ENCODE measurements at regions not wholly inside any gene's neighbourhood (a gene's known extent, or its start where the extent isn't known, plus 50 kb on each side); places are given as distances from the start of the nearest gene placed in this dataset.

DNA sequence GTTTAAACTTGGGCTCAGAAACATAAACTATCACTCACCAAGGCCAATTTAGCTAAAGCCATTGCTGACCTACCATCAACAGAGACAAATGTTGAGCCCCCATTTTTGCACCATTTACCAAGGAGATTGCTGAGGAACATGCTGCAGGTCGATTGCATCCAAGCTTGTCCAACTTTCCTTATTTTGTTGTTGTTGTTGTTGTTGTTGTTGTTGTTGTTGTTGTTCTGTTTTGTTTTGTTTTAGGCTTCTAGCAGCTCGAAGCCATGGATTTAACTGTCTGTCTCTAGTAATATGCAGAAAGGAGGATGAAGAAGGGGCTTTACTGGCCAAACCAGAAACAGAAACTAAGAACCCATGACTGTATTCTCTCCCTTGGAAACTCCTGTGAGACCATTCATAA is 571.5 kb downstream of the IRS1 start:
- H3K9me3 Mint-ChIP-seq = no peaks in the 10 kb centered on the region
- H4K20me1 ChIP-seq (replicated peaks; ENCODE audit: insufficient read depth) = no peaks in the 10 kb centered on the region
- no peak for TF ChIP-seq CREB1 (CRISPR knock-in tag; IDR thresholded peaks at IDR 0.05; ENCODE audit: low read depth)
- TF ChIP-seq, protein P1, sequence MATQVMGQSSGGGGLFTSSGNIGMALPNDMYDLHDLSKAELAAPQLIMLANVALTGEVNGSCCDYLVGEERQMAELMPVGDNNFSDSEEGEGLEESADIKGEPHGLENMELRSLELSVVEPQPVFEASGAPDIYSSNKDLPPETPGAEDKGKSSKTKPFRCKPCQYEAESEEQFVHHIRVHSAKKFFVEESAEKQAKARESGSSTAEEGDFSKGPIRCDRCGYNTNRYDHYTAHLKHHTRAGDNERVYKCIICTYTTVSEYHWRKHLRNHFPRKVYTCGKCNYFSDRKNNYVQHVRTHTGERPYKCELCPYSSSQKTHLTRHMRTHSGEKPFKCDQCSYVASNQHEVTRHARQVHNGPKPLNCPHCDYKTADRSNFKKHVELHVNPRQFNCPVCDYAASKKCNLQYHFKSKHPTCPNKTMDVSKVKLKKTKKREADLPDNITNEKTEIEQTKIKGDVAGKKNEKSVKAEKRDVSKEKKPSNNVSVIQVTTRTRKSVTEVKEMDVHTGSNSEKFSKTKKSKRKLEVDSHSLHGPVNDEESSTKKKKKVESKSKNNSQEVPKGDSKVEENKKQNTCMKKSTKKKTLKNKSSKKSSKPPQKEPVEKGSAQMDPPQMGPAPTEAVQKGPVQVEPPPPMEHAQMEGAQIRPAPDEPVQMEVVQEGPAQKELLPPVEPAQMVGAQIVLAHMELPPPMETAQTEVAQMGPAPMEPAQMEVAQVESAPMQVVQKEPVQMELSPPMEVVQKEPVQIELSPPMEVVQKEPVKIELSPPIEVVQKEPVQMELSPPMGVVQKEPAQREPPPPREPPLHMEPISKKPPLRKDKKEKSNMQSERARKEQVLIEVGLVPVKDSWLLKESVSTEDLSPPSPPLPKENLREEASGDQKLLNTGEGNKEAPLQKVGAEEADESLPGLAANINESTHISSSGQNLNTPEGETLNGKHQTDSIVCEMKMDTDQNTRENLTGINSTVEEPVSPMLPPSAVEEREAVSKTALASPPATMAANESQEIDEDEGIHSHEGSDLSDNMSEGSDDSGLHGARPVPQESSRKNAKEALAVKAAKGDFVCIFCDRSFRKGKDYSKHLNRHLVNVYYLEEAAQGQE (IDR thresholded peaks at IDR 0.05; ENCODE audit: unreplicated experiment) = no peak
- no peak for TF ChIP-seq EZH2phosphoT487 (IDR thresholded peaks at IDR 0.05; ENCODE audit: unreplicated experiment)
- TF ChIP-seq STAT1 (IDR thresholded peaks at IDR 0.05; ENCODE audit: unreplicated experiment) = no peak
- TF ChIP-seq EZH2 (IDR thresholded peaks at IDR 0.05; ENCODE audit: low read depth, unreplicated experiment) = no peak
- TF ChIP-seq NANOG (IDR thresholded peaks at IDR 0.05; ENCODE audit: borderline replicate concordance) = no peak
- TF ChIP-seq, protein P2, sequence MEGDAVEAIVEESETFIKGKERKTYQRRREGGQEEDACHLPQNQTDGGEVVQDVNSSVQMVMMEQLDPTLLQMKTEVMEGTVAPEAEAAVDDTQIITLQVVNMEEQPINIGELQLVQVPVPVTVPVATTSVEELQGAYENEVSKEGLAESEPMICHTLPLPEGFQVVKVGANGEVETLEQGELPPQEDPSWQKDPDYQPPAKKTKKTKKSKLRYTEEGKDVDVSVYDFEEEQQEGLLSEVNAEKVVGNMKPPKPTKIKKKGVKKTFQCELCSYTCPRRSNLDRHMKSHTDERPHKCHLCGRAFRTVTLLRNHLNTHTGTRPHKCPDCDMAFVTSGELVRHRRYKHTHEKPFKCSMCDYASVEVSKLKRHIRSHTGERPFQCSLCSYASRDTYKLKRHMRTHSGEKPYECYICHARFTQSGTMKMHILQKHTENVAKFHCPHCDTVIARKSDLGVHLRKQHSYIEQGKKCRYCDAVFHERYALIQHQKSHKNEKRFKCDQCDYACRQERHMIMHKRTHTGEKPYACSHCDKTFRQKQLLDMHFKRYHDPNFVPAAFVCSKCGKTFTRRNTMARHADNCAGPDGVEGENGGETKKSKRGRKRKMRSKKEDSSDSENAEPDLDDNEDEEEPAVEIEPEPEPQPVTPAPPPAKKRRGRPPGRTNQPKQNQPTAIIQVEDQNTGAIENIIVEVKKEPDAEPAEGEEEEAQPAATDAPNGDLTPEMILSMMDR (conservative IDR thresholded peaks at IDR 0.05; ENCODE audit: low read depth in 2 of 2) = no peak
- no peak for TF ChIP-seq POLR2AphosphoS5 (IDR thresholded peaks at IDR 0.05; ENCODE audit: low read depth)
- no peak for TF ChIP-seq ZNF331 (CRISPR knock-in tag; IDR thresholded peaks at IDR 0.05; ENCODE audit: low read depth)
- no peak for TF ChIP-seq JUNB (IDR thresholded peaks at IDR 0.05; ENCODE audit: unreplicated experiment)
- TF ChIP-seq, protein P3, sequence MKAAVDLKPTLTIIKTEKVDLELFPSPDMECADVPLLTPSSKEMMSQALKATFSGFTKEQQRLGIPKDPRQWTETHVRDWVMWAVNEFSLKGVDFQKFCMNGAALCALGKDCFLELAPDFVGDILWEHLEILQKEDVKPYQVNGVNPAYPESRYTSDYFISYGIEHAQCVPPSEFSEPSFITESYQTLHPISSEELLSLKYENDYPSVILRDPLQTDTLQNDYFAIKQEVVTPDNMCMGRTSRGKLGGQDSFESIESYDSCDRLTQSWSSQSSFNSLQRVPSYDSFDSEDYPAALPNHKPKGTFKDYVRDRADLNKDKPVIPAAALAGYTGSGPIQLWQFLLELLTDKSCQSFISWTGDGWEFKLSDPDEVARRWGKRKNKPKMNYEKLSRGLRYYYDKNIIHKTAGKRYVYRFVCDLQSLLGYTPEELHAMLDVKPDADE (IDR thresholded peaks at IDR 0.05) = no peak
- no peak for TF ChIP-seq ZNF114 (CRISPR knock-in tag; IDR thresholded peaks at IDR 0.05)
- TF ChIP-seq, protein P4, sequence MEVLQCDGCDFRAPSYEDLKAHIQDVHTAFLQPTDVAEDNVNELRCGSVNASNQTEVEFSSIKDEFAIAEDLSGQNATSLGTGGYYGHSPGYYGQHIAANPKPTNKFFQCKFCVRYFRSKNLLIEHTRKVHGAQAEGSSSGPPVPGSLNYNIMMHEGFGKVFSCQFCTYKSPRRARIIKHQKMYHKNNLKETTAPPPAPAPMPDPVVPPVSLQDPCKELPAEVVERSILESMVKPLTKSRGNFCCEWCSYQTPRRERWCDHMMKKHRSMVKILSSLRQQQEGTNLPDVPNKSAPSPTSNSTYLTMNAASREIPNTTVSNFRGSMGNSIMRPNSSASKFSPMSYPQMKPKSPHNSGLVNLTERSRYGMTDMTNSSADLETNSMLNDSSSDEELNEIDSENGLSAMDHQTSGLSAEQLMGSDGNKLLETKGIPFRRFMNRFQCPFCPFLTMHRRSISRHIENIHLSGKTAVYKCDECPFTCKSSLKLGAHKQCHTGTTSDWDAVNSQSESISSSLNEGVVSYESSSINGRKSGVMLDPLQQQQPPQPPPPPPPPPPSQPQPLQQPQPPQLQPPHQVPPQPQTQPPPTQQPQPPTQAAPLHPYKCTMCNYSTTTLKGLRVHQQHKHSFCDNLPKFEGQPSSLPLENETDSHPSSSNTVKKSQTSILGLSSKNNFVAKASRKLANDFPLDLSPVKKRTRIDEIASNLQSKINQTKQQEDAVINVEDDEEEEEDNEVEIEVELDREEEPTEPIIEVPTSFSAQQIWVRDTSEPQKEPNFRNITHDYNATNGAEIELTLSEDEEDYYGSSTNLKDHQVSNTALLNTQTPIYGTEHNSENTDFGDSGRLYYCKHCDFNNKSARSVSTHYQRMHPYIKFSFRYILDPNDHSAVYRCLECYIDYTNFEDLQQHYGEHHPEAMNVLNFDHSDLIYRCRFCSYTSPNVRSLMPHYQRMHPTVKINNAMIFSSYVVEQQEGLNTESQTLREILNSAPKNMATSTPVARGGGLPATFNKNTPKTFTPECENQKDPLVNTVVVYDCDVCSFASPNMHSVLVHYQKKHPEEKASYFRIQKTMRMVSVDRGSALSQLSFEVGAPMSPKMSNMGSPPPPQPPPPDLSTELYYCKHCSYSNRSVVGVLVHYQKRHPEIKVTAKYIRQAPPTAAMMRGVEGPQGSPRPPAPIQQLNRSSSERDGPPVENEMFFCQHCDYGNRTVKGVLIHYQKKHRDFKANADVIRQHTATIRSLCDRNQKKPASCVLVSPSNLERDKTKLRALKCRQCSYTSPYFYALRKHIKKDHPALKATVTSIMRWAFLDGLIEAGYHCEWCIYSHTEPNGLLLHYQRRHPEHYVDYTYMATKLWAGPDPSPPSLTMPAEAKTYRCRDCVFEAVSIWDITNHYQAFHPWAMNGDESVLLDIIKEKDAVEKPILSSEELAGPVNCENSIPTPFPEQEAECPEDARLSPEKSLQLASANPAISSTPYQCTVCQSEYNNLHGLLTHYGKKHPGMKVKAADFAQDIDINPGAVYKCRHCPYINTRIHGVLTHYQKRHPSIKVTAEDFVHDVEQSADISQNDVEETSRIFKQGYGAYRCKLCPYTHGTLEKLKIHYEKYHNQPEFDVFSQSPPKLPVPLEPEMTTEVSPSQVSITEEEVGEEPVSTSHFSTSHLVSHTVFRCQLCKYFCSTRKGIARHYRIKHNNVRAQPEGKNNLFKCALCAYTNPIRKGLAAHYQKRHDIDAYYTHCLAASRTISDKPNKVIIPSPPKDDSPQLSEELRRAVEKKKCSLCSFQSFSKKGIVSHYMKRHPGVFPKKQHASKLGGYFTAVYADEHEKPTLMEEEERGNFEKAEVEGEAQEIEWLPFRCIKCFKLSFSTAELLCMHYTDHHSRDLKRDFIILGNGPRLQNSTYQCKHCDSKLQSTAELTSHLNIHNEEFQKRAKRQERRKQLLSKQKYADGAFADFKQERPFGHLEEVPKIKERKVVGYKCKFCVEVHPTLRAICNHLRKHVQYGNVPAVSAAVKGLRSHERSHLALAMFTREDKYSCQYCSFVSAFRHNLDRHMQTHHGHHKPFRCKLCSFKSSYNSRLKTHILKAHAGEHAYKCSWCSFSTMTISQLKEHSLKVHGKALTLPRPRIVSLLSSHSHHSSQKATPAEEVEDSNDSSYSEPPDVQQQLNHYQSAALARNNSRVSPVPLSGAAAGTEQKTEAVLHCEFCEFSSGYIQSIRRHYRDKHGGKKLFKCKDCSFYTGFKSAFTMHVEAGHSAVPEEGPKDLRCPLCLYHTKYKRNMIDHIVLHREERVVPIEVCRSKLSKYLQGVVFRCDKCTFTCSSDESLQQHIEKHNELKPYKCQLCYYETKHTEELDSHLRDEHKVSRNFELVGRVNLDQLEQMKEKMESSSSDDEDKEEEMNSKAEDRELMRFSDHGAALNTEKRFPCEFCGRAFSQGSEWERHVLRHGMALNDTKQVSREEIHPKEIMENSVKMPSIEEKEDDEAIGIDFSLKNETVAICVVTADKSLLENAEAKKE (CRISPR knock-in tag; IDR thresholded peaks at IDR 0.05) = no peak
- H3K27ac ChIP-seq (ENCODE audit: low read depth) = no peak overlapping the region
- H3K27me3 ChIP-seq (ENCODE audit: insufficient read depth) = no peaks in the 10 kb centered on the region
- H3K79me2 ChIP-seq (replicated peaks; ENCODE audit: insufficient read depth) = no peaks in the 10 kb centered on the region
- H3K4me3 Mint-ChIP-seq = no peak overlapping the region
- ATAC-seq = no peak
- no peak for DNase-seq (ENCODE audit: low spot score)
- H3K9me2 ChIP-seq (ENCODE audit: insufficient read depth) = no peaks in the 10 kb centered on the region
- no peaks in the 10 kb centered on the region for H3K36me3 ChIP-seq (ENCODE audit: insufficient read depth)
- no peak overlapping the region for H2AFZ ChIP-seq
- no peaks in the 10 kb centered on the region for H3F3A ChIP-seq (replicated peaks; ENCODE audit: low read depth)
- peaks cover 3% of the 10 kb centered on the region for H3K27me3 Mint-ChIP-seq (ENCODE audit: insufficient read depth, low read depth, poor library complexity)
- H3K4me1 ChIP-seq (ENCODE audit: insufficient read depth) = no peaks in the 10 kb centered on the region
- H3K4me3 ChIP-seq = no peak overlapping the region
- no peak overlapping the region for H3K4me2 ChIP-seq
- no peaks in the 10 kb centered on the region for H3K36me3 Mint-ChIP-seq (ENCODE audit: low read depth)
- H3K4me1 Mint-ChIP-seq = no peaks in the 10 kb centered on the region; the same call in 2 of the 3 replicates
- no peak overlapping the region for H3K27ac Mint-ChIP-seq
